LNCaP clone FGC (cell line): ENCODE measurements at regions not wholly inside any gene's neighbourhood (a gene's known extent, or its start where the extent isn't known, plus 50 kb on each side); places are given as distances from the start of the nearest gene placed in this dataset.
"Not testable (repeated sequence)": the region's sequence is repeated elsewhere in the genome, so short reads cannot be mapped to it uniquely, and the experiment has no call there.

Experiments
- DNase-seq: peaks from one replicate; pipeline ENCODE4 v3.0.0-alpha.2; 2011; ENCODE audit warnings: low read depth
- H3K4me3 ChIP-seq: 2 replicates; pipeline ENCODE4 v1.5.1; 2011; ENCODE audit warnings: mild to moderate bottlenecking, low read depth, low read length, control low read depth
- CTCF ChIP-seq: IDR thresholded peaks from 2 replicates; pipeline ENCODE4 v1.5.1; 2012; ENCODE audit warnings: mild to moderate bottlenecking; ENCODE audit not compliant: control insufficient read depth, insufficient read depth; ENCODE audit errors: extremely low read depth

GRCh38 chr2:176907341-176907740, 305.3 kb upstream of the HNRNPA3 start:
- no peak for DNase-seq
- TF ChIP-seq CTCF = no peak
- no peak overlapping the region for H3K4me3 ChIP-seq

GRCh38 chr2:176910828-176911227, 301.8 kb upstream of the HNRNPA3 start:
- H3K4me3 ChIP-seq = no peak overlapping the region
- no peak for DNase-seq
- TF ChIP-seq CTCF = no peak

GRCh38 chr2:176913955-176914354, 298.6 kb upstream of the HNRNPA3 start:
- DNase-seq = no peak
- TF ChIP-seq CTCF = no peak
- no peak overlapping the region for H3K4me3 ChIP-seq

GRCh38 chr2:176914371-176914770, 298.2 kb upstream of the HNRNPA3 start:
- no peak for DNase-seq
- no peak for TF ChIP-seq CTCF
- no peak overlapping the region for H3K4me3 ChIP-seq

GRCh38 chr2:176922545-176922944, 290.0 kb upstream of the HNRNPA3 start:
- H3K4me3 ChIP-seq, DNase-seq: not testable (repeated sequence)

- H3K4me3 ChIP-seq = no peak overlapping the region
- no peak for DNase-seq
- TF ChIP-seq CTCF = no peak
Observed at GRCh38 chr2:176923205-176923604, 289.4 kb upstream of the HNRNPA3 start.

- no peak overlapping the region for H3K4me3 ChIP-seq
- no peak for DNase-seq
- no peak for TF ChIP-seq CTCF
Observed at GRCh38 chr2:176924909-176925534, 287.6 kb upstream of the HNRNPA3 start.
